ENCODE measurements at regions not wholly inside any gene's neighbourhood (a gene's known extent, or its start where the extent isn't known, plus 50 kb on each side); places are given as distances from the start of the nearest gene placed in this dataset.

- WGBS (ENCODE audit: insufficient coverage) = 95% methylated on average over 1 of the region's 1 CpG
These were observed 187.8 kb downstream of the CHST1 start for GRCh38 chr11:45477588-45477987.

DNA sequence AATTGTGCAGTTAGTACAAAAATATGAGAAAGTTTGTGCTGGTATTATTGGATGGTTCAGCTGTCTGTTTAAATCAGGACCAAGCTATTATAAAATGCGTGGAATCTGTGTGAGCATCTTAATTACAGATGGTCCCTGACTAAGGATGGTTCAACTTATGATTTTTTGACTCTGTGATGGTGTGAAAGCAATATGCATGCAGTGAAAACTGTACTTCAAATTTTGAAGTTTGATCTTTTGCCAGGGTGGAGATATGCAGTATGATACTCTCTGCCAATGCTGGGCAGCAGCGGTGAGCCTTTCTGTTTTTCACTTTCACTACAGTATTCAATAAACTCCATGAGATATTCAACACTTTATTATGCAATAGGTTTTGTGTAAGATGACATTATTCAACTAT is 189.3 kb downstream of the CHST1 start:
- H3K4me1 ChIP-seq (ENCODE audit: control insufficient read depth, insufficient read depth, low read length) = no peaks in the 10 kb centered on the region
- ATAC-seq (no peak), DNase-seq (no peak)
- Mint-ChIP-seq H3K4me1 (no peaks in the 10 kb centered on the region), H3K4me3 (no peak overlapping the region), H3K27ac (no peak overlapping the region), H3K9me3 (no peaks in the 10 kb centered on the region), H3K36me3 (no peaks in the 10 kb centered on the region), H3K27me3 (ENCODE audit: low read depth in 2 of 2) (peaks cover 7 to 39% of the 10 kb centered on the region in 2 donors)
- no peaks in the 10 kb centered on the region for H3K36me3 ChIP-seq (ENCODE audit: control insufficient read depth, insufficient read depth, low read length)
- H3K4me3 ChIP-seq (ENCODE audit: low read length) = no peak overlapping the region
- no peaks in the 10 kb centered on the region for H3K9me3 ChIP-seq (ENCODE audit: control insufficient read depth, insufficient read depth, low read length)
- H3K27ac ChIP-seq (ENCODE audit: low read length) = no peak overlapping the region
- TF ChIP-seq, protein P1, sequence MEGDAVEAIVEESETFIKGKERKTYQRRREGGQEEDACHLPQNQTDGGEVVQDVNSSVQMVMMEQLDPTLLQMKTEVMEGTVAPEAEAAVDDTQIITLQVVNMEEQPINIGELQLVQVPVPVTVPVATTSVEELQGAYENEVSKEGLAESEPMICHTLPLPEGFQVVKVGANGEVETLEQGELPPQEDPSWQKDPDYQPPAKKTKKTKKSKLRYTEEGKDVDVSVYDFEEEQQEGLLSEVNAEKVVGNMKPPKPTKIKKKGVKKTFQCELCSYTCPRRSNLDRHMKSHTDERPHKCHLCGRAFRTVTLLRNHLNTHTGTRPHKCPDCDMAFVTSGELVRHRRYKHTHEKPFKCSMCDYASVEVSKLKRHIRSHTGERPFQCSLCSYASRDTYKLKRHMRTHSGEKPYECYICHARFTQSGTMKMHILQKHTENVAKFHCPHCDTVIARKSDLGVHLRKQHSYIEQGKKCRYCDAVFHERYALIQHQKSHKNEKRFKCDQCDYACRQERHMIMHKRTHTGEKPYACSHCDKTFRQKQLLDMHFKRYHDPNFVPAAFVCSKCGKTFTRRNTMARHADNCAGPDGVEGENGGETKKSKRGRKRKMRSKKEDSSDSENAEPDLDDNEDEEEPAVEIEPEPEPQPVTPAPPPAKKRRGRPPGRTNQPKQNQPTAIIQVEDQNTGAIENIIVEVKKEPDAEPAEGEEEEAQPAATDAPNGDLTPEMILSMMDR (IDR thresholded peaks at IDR 0.05) = no peak
- no peaks in the 10 kb centered on the region for H3K27me3 ChIP-seq (ENCODE audit: control insufficient read depth, insufficient read depth, low read length)
- WGBS (ENCODE audit: insufficient coverage) = 100% methylated on average over 1 of the region's 2 CpGs
- intact Hi-C loops (cut with micrococcal nuclease) = no loop called here

More at GRCh38 chr11:45477588-45477987, 187.8 kb downstream of the CHST1 start:
- intact Hi-C loops (cut with micrococcal nuclease) = no loop called here
- no peak overlapping the region for H3K27ac ChIP-seq (ENCODE audit: low read length)
- H3K4me3 ChIP-seq (ENCODE audit: low read length) = no peak overlapping the region
- TF ChIP-seq, protein P1 (IDR thresholded peaks at IDR 0.05) = no peak
- no peaks in the 10 kb centered on the region for H3K9me3 ChIP-seq (ENCODE audit: control insufficient read depth, insufficient read depth, low read length)
- H3K36me3 ChIP-seq (ENCODE audit: control insufficient read depth, insufficient read depth, low read length) = no peaks in the 10 kb centered on the region
- DNase-seq (no peak), ATAC-seq (no peak)
- Mint-ChIP-seq H3K9me3 (no peaks in the 10 kb centered on the region), H3K4me1 (no peaks in the 10 kb centered on the region), H3K27me3 (ENCODE audit: low read depth in 2 of 2) (peaks cover 16 to 53% of the 10 kb centered on the region in 2 donors), H3K27ac (no peak overlapping the region), H3K36me3 (no peaks in the 10 kb centered on the region), H3K4me3 (no peak overlapping the region)
- no peaks in the 10 kb centered on the region for H3K4me1 ChIP-seq (ENCODE audit: control insufficient read depth, insufficient read depth, low read length)
- H3K27me3 ChIP-seq (ENCODE audit: control insufficient read depth, insufficient read depth, low read length) = no peaks in the 10 kb centered on the region

- Histone ChIP-seq H3K27me3 (ENCODE audit: control insufficient read depth, insufficient read depth, low read length) (no peaks in the 10 kb centered on the region), H3K36me3 (ENCODE audit: control insufficient read depth, insufficient read depth, low read length) (no peaks in the 10 kb centered on the region), H3K9me3 (ENCODE audit: control insufficient read depth, insufficient read depth, low read length) (no peaks in the 10 kb centered on the region), H3K4me3 (ENCODE audit: low read length) (no peak overlapping the region), H3K27ac (ENCODE audit: low read length) (no peak overlapping the region), H3K4me1 (ENCODE audit: control insufficient read depth, insufficient read depth, low read length) (no peaks in the 10 kb centered on the region)
- no peaks in the 10 kb centered on the region for H3K36me3 Mint-ChIP-seq
- no peaks in the 10 kb centered on the region for H3K4me1 Mint-ChIP-seq
- TF ChIP-seq, protein P1 (IDR thresholded peaks at IDR 0.05) = no peak
- peaks cover 5 to 34% of the 10 kb centered on the region in 2 donors for H3K27me3 Mint-ChIP-seq (ENCODE audit: low read depth in 2 of 2)
- no peak overlapping the region for H3K4me3 Mint-ChIP-seq
- 68% methylated on average over 2 of the region's 2 CpGs for WGBS (ENCODE audit: insufficient coverage)
- H3K9me3 Mint-ChIP-seq = no peaks in the 10 kb centered on the region
- intact Hi-C loops (cut with micrococcal nuclease) = no loop called here
- no peak for DNase-seq
- H3K27ac Mint-ChIP-seq = no peak overlapping the region
- no peak for ATAC-seq
These were observed 189.0 kb upstream of the SYT13 start for GRCh38 chr11:45475173-45475572.

GRCh38 chr11:45473341-45473895 is 187.3 kb upstream of the SYT13 start:
- 71% methylated on average over 3 of the region's 3 CpGs for WGBS (ENCODE audit: insufficient coverage)
- Histone ChIP-seq H3K36me3 (ENCODE audit: control insufficient read depth, insufficient read depth, low read length) (no peaks in the 10 kb centered on the region), H3K9me3 (ENCODE audit: control insufficient read depth, insufficient read depth, low read length) (no peaks in the 10 kb centered on the region), H3K27me3 (ENCODE audit: control insufficient read depth, insufficient read depth, low read length) (no peaks in the 10 kb centered on the region), H3K27ac (ENCODE audit: low read length) (no peak overlapping the region), H3K4me1 (ENCODE audit: control insufficient read depth, insufficient read depth, low read length) (no peaks in the 10 kb centered on the region), H3K4me3 (ENCODE audit: low read length) (no peak overlapping the region)
- H3K4me3 Mint-ChIP-seq = no peak overlapping the region
- TF ChIP-seq, protein P1 (IDR thresholded peaks at IDR 0.05) = no peak
- no peaks in the 10 kb centered on the region for H3K36me3 Mint-ChIP-seq
- intact Hi-C loops (cut with micrococcal nuclease) = no loop called here
- ATAC-seq (no peak), DNase-seq (no peak)
- H3K9me3 Mint-ChIP-seq = no peaks in the 10 kb centered on the region
- no peak overlapping the region for H3K27ac Mint-ChIP-seq
- H3K27me3 Mint-ChIP-seq (ENCODE audit: low read depth in 2 of 2) = peaks cover 7 to 27% of the 10 kb centered on the region in 2 donors
- no peaks in the 10 kb centered on the region for H3K4me1 Mint-ChIP-seq

All from natural killer cell (primary cell).